ENCODE measurements at regions not wholly inside any gene's neighbourhood (a gene's known extent, or its start where the extent isn't known, plus 50 kb on each side); places are given as distances from the start of the nearest gene placed in this dataset.
"Not testable (repeated sequence)": the region's sequence is repeated elsewhere in the genome, so short reads cannot be mapped to it uniquely, and the experiment has no call there.

GRCh38 chr5:99438619-99439018 is 509.8 kb upstream of the CHD1 start:
- DNase-seq (ENCODE audit: low spot score): no peak
- in situ Hi-C loops (cut with HindIII; ENCODE audit: low sequenced_read_pairs): no loop called here

- in situ Hi-C loops (cut with HindIII; ENCODE audit: low sequenced_read_pairs): no loop called here
- DNase-seq (ENCODE audit: low spot score): no peak
Observed at GRCh38 chr5:99437986-99438385, 509.2 kb upstream of the CHD1 start.

GRCh38 chr5:99423396-99423795 is 494.6 kb upstream of the CHD1 start:
- DNase-seq (ENCODE audit: low spot score); in situ Hi-C loops (cut with HindIII; ENCODE audit: low sequenced_read_pairs): not testable (repeated sequence)

GRCh38 chr5:99418640-99419039 is 489.8 kb upstream of the CHD1 start:
- DNase-seq (ENCODE audit: low spot score); in situ Hi-C loops (cut with HindIII; ENCODE audit: low sequenced_read_pairs): not testable (repeated sequence)

- in situ Hi-C loops (cut with HindIII; ENCODE audit: low sequenced_read_pairs); DNase-seq (ENCODE audit: low spot score): not testable (repeated sequence)
Observed at GRCh38 chr5:99410386-99410785, 481.6 kb upstream of the CHD1 start.

DNA sequence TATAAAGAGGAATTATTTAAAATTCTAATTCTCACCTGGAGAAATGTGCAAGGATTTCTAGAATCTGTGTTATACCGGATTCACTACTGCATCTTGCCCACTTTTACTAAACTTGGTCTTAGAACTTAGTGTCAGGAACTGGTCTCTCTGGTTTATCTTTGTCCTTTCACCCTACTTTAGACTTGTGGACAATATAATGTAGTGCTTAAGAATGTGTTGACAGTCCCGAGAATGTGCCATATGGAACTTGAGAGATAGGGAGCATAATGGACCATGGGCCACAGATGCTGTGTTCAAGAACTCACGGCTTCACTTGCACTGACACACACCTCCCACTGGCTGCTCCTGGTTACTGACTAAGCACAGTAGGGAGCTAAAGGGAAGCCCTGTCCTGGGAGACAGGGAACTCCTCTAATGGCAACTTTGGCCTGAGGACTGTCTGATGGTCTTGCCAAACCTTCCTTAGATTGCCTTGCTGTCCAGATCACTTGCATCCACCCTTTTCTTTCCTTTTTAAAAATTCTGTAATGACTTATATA is 476.0 kb upstream of the CHD1 start:
- DNase-seq (ENCODE audit: low spot score); in situ Hi-C loops (cut with HindIII; ENCODE audit: low sequenced_read_pairs): not testable (repeated sequence)

- DNase-seq (ENCODE audit: low spot score); in situ Hi-C loops (cut with HindIII; ENCODE audit: low sequenced_read_pairs): not testable (repeated sequence)
Observed at GRCh38 chr5:99400571-99400970, 471.8 kb upstream of the CHD1 start.

DNA sequence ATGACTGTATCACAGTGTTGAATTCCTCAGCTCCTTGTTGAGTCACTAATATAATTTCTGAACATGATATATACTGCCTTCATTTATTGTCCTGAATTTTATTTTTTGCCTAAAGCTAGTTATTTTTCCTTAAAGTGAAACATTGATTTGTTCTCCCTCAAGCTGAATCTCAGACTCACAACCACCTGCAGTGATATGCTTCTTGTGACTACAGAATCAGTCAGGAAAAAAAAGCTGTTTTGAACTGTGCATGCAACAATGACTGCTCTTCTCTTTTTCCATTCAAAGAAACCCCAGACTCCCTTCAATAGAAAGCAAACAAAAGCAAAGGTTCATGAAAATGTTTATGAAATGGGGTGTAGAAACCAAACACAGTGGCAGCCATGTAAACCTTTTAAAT is 470.2 kb upstream of the CHD1 start:
- no peak for DNase-seq (ENCODE audit: low spot score)
- in situ Hi-C loops (cut with HindIII; ENCODE audit: low sequenced_read_pairs): no loop called here

- in situ Hi-C loops (cut with HindIII; ENCODE audit: low sequenced_read_pairs): no loop called here
Observed at GRCh38 chr5:99386406-99387077, 457.7 kb upstream of the CHD1 start.

GRCh38 chr5:99379187-99379586 is 450.4 kb upstream of the CHD1 start:
- in situ Hi-C loops (cut with HindIII; ENCODE audit: low sequenced_read_pairs): no loop called here
- no peak for DNase-seq (ENCODE audit: low spot score)

More at GRCh38 chr5:99386406-99387077, 457.7 kb upstream of the CHD1 start:
- no peak for DNase-seq (ENCODE audit: low spot score)

GRCh38 chr5:99378443-99378842 is 449.6 kb upstream of the CHD1 start:
- DNase-seq (ENCODE audit: low spot score): no peak
- in situ Hi-C loops (cut with HindIII; ENCODE audit: low sequenced_read_pairs): no loop called here

DNA sequence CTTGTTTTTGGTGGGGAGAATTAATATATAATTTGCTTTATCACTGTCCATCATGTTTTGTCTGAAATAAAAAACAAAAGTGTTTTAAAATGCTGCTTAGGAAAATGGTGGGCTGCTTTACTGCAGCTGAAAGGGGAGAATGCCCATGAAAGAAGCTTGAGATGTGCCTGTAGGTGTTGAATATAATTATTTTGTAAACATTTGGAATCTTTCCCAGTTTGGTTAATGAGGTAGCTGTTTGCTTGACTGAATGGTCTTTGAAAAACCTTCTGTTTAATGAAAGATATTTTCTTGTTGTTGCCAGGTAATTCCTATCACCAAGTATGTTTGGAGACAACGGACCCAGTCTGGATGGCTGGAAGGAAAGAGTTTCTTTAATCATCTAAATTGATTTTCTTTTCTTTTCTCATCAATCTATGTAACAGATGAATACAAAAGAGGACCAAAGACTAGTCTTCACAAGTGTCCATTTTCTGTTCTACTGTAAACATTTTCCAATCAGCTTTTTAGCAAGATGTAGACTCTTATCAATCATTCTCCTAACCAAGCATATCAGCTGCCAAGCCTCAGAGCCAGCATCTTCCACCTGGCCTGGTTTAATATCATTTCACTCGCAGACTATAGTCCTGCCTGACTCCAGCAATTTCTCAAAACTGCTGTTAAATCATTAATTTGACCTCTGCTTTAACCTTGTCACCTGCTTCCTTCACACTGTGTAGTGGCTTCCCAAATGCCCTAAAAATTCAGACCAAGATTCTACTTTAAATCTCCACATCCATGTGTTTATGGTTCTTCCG is 441.2 kb upstream of the CHD1 start:
- in situ Hi-C loops (cut with HindIII; ENCODE audit: low sequenced_read_pairs): no loop called here
- no peak for DNase-seq (ENCODE audit: low spot score)

- no peak for DNase-seq (ENCODE audit: low spot score)
- in situ Hi-C loops (cut with HindIII; ENCODE audit: low sequenced_read_pairs): no loop called here
Observed at GRCh38 chr5:99368726-99369125, 439.9 kb upstream of the CHD1 start.

- no peak for DNase-seq (ENCODE audit: low spot score)
- in situ Hi-C loops (cut with HindIII; ENCODE audit: low sequenced_read_pairs): no loop called here
Observed at GRCh38 chr5:99355881-99356280, 427.1 kb upstream of the CHD1 start.

DNA sequence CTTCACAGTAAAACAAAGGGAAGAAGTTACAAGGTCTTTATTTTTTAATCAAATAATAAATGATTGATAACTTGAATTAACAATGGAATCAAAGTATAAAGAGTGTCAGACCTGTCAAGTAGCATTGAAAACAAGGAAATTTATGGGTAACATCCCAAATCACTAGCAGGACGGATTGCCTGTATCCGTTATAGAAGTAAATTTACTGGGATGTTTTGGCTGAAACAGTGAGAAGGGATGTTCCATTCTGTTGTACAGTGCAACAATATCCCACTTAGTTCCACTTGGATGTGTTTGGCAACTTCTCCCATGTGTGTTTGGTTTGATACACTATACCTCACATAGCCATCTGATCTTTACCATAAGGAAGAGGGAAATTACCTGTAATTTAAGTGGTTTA is 421.0 kb upstream of the CHD1 start:
- DNase-seq (ENCODE audit: low spot score): no peak
- in situ Hi-C loops (cut with HindIII; ENCODE audit: low sequenced_read_pairs): no loop called here

GRCh38 chr5:99348597-99348996 is 419.8 kb upstream of the CHD1 start:
- in situ Hi-C loops (cut with HindIII; ENCODE audit: low sequenced_read_pairs): no loop called here
- no peak for DNase-seq (ENCODE audit: low spot score)

GRCh38 chr5:99339758-99340157 is 411.0 kb upstream of the CHD1 start:
- DNase-seq (ENCODE audit: low spot score); in situ Hi-C loops (cut with HindIII; ENCODE audit: low sequenced_read_pairs): not testable (repeated sequence)

DNA sequence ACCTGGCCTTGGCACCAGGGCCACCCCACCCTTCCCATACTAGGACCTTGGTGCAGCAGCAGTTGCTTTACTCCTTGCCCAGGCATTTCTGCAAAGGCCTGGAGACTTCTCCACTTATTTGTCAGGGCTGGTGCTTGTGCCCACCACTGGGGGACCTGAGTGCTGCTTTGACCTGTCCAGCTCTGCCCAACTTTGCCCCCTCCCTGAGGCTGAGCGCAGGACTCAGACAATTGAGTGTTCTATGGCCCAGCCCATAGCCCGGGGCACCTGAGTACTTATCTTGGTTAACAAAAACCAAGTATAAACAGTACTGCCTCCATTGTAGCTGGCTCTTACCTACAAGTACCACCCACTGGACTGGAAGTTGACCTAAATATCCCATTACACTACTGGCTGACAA is 406.1 kb upstream of the CHD1 start:
- no peak for DNase-seq (ENCODE audit: low spot score)
- in situ Hi-C loops (cut with HindIII; ENCODE audit: low sequenced_read_pairs): no loop called here

GRCh38 chr5:99331061-99331460 is 402.3 kb upstream of the CHD1 start:
- no peak for DNase-seq (ENCODE audit: low spot score)
- in situ Hi-C loops (cut with HindIII; ENCODE audit: low sequenced_read_pairs): no loop called here

DNA sequence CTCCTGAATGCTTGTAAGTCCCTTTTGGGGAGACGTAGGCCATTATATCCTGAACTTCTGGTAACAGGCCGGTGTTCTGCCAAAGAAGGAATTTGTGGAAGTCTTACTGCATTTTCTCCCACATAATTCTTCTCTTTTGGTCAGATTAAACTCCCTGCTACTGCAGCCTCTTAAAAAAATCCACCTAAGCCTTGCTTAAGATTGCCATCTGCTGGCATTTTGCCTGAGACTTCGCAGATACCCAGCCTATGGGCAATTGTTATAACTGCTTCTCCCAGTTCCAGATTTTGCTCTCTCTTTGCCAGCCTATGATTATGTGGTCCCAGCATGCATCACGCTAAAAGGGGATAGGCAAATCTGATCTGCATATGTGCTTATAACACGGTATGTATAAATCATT is 391.6 kb upstream of the CHD1 start:
- DNase-seq (ENCODE audit: low spot score): no peak
- in situ Hi-C loops (cut with HindIII; ENCODE audit: low sequenced_read_pairs): no loop called here

All from G401 (cell line).